ENCODE measurements at regions not wholly inside any gene's neighbourhood (a gene's known extent, or its start where the extent isn't known, plus 50 kb on each side); places are given as distances from the start of the nearest gene placed in this dataset.

DNA sequence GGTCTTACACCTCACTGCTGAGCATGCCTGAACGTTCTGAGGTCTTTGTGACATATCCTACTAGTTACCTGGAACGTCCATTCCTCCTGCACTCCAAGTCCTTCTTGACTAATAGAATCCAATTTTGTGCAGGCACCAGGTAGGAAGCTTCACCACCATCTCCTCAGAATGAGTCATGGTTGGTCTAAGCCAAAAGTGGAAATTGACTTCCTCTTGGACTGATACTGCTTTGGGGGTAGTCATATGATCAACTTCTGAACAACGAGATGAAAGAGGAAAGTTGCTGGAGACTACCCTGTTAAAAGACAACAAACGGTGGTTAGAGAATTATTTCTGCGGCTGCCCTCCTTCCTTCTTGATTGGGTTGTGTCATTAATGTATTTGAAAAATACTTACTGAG, 374.2 kb upstream of the LARGE1 start:
- intact Hi-C loops (cut with DNase I), result no loop called here
- Histone ChIP-seq H3K4me3 (no peak overlapping the region), H3K36me3 (no peaks in the 10 kb centered on the region), H3K27ac (replicated peaks in 1 of 4) (no peak overlapping the region), H3K4me1 (peaks cover 0 to 4% (median 0%) of the 10 kb centered on the region in 4 donors), H3K27me3 (no peaks in the 10 kb centered on the region), H3K9me3 (no peaks in the 10 kb centered on the region)
- TF ChIP-seq, protein P1, sequence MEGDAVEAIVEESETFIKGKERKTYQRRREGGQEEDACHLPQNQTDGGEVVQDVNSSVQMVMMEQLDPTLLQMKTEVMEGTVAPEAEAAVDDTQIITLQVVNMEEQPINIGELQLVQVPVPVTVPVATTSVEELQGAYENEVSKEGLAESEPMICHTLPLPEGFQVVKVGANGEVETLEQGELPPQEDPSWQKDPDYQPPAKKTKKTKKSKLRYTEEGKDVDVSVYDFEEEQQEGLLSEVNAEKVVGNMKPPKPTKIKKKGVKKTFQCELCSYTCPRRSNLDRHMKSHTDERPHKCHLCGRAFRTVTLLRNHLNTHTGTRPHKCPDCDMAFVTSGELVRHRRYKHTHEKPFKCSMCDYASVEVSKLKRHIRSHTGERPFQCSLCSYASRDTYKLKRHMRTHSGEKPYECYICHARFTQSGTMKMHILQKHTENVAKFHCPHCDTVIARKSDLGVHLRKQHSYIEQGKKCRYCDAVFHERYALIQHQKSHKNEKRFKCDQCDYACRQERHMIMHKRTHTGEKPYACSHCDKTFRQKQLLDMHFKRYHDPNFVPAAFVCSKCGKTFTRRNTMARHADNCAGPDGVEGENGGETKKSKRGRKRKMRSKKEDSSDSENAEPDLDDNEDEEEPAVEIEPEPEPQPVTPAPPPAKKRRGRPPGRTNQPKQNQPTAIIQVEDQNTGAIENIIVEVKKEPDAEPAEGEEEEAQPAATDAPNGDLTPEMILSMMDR (IDR thresholded peaks at IDR 0.05), result no peak
- TF ChIP-seq POLR2A (IDR thresholded peaks at IDR 0.05; ENCODE audit: low read depth) (no peak), POLR2AphosphoS5 (IDR thresholded peaks at IDR 0.05) (no peak), EP300 (IDR thresholded peaks at IDR 0.05) (no peak)
- DNase-seq (ENCODE audit: extremely low spot score), result no peak
- WGBS, result 76% methylated on average over 5 of the region's 5 CpGs

DNA sequence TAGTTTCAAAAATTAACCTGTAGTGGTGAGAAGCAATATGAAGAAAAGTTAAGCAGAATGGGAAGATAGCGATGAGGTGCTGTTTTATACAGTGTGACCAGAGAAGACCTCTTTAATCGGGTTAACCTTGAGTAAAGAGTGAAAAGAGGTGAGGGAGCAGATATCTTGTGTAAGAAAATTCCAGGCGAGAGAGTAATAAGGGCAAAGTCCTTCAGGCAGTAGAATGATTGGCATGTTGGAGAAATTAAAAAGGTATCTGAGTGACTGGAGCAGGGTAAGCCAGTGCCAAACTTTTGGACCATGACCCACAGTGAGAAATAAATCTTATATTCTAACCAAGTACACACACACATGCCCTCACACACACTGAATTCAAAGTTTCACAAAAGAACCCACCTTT, 374.7 kb upstream of the LARGE1 start:
- 80% methylated on average over 3 of the region's 3 CpGs for WGBS
- no peaks in the 10 kb centered on the region for H3K9me3 ChIP-seq
- H3K27ac ChIP-seq (replicated peaks in 1 of 4), result no peak overlapping the region
- no peak for DNase-seq (ENCODE audit: extremely low spot score)
- no peak overlapping the region for H3K4me3 ChIP-seq
- H3K4me1 ChIP-seq, result peaks cover 0 to 4% (median 0%) of the 10 kb centered on the region in 4 donors
- no peaks in the 10 kb centered on the region for H3K36me3 ChIP-seq
- intact Hi-C loops (cut with DNase I), result no loop called here
- H3K27me3 ChIP-seq, result no peaks in the 10 kb centered on the region
- TF ChIP-seq EP300 (IDR thresholded peaks at IDR 0.05) (no peak), POLR2A (IDR thresholded peaks at IDR 0.05; ENCODE audit: low read depth) (no peak), POLR2AphosphoS5 (IDR thresholded peaks at IDR 0.05) (no peak)
- TF ChIP-seq, protein P1 (IDR thresholded peaks at IDR 0.05), result no peak

DNA sequence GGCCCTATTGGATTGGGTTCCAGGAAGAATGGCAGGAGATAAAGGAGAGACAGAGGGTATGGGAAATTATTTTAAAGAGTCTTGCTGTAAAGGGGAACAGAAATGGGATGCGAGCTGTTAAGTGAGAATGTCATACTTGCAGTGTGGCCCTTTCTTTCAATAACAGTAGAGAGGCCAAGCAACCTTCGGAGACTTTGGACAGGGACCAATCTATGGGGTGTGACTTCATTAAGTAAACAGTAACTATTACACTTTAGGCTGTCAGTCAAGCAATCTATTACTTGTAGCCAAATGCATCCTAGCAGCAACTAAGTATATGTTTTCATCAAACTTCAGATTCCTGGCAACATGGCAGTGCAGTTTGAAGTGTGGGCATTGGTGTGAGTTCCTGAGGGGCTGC, 376.2 kb upstream of the LARGE1 start:
- intact Hi-C loops (cut with DNase I), result no loop called here
- no peak for TF ChIP-seq EP300 (IDR thresholded peaks at IDR 0.05)
- TF ChIP-seq, protein P1 (IDR thresholded peaks at IDR 0.05), result no peak
- no peak for TF ChIP-seq POLR2AphosphoS5 (IDR thresholded peaks at IDR 0.05)
- no peak for TF ChIP-seq POLR2A (IDR thresholded peaks at IDR 0.05; ENCODE audit: low read depth)
- peaks cover 0 to 4% (median 0%) of the 10 kb centered on the region in 4 donors for H3K4me1 ChIP-seq
- H3K4me3 ChIP-seq, result no peak overlapping the region
- H3K27me3 ChIP-seq, result no peaks in the 10 kb centered on the region
- WGBS, result 72% methylated on average over 2 of the region's 2 CpGs
- no peak overlapping the region for H3K27ac ChIP-seq (replicated peaks in 1 of 4)
- H3K36me3 ChIP-seq, result no peaks in the 10 kb centered on the region
- no peaks in the 10 kb centered on the region for H3K9me3 ChIP-seq
- no peak for DNase-seq (ENCODE audit: extremely low spot score)

DNA sequence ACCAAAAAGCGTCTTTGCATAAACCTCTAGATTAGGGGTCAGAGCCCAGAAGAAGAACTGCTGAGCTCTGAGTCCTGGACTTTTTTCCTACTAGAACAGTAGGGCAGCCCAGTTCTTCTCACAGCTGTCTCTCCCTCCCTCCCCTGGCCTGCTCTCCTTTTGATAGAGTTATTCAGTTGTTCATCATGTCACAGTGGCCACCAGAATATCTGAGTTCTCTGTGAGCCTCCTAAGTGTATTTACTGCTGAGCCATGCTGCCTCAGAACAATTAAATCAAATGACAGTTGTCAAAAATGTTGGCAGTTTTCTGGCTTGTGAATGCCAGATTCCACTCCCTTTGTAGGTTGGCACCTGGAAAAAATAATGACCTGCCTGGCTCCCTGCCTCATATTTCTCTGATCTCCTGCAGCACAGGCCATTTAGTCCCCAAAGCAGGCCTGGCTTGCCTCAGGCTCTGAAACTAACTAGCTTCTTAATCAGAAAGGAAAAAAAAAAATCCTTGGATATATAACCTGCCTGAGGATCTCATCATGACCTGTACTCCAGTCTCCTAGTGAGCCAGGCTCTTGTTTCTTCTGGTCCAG, 377.4 kb upstream of the LARGE1 start:
- WGBS, result 94% methylated on average over 1 of the region's 1 CpG
- Histone ChIP-seq H3K27me3 (no peaks in the 10 kb centered on the region), H3K36me3 (no peaks in the 10 kb centered on the region), H3K4me1 (peaks cover 0 to 4% (median 0%) of the 10 kb centered on the region in 4 donors), H3K27ac (replicated peaks in 1 of 4) (no peak overlapping the region), H3K9me3 (no peaks in the 10 kb centered on the region), H3K4me3 (no peak overlapping the region)
- TF ChIP-seq POLR2AphosphoS5 (IDR thresholded peaks at IDR 0.05) (no peak), EP300 (IDR thresholded peaks at IDR 0.05) (no peak), POLR2A (IDR thresholded peaks at IDR 0.05; ENCODE audit: low read depth) (no peak)
- TF ChIP-seq, protein P1 (IDR thresholded peaks at IDR 0.05), result no peak
- no peak for DNase-seq (ENCODE audit: extremely low spot score)
- intact Hi-C loops (cut with DNase I), result no loop called here

DNA sequence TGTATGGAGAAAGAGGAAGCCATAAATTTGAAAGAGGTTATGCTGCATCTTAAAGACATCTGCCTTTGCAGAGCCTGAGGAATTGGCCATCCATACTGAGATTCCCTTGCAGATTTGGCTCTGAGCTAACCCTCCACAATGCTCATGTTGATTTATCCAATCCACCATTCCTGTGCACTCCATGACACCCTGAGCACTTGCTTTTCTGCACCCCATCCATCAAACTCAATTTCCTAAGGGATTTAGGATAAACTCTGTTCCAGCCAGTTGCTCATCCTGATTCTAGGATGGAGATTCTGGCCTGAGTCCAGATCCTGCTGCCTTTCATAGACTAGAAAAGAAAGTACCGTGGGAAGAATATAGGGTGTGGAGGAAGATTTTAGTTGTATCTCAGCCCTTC, 379.2 kb upstream of the LARGE1 start:
- no peak overlapping the region for H3K4me3 ChIP-seq
- H3K9me3 ChIP-seq, result no peaks in the 10 kb centered on the region
- no peaks in the 10 kb centered on the region for H3K36me3 ChIP-seq
- WGBS, result 59% methylated on average over 1 of the region's 1 CpG
- peaks cover 0 to 4% (median 0%) of the 10 kb centered on the region in 4 donors for H3K4me1 ChIP-seq
- no peak overlapping the region for H3K27ac ChIP-seq (replicated peaks in 1 of 4)
- no peak for DNase-seq (ENCODE audit: extremely low spot score)
- intact Hi-C loops (cut with DNase I), result no loop called here
- TF ChIP-seq, protein P1 (IDR thresholded peaks at IDR 0.05), result no peak
- no peak for TF ChIP-seq EP300 (IDR thresholded peaks at IDR 0.05)
- no peak for TF ChIP-seq POLR2AphosphoS5 (IDR thresholded peaks at IDR 0.05)
- TF ChIP-seq POLR2A (IDR thresholded peaks at IDR 0.05; ENCODE audit: low read depth), result no peak
- H3K27me3 ChIP-seq, result no peaks in the 10 kb centered on the region
